ENCODE measurements at regions not wholly inside any gene's neighbourhood (a gene's known extent, or its start where the extent isn't known, plus 50 kb on each side); places are given as distances from the start of the nearest gene placed in this dataset.

GRCh38 chr6:68114463-68115047 is 520.5 kb upstream of the ADGRB3 start (continued):
- TF ChIP-seq JUNB (CRISPR knock-in tag; conservative IDR thresholded peaks at IDR 0.05): no peak
- no peak for TF ChIP-seq ZBTB2 (IDR thresholded peaks at IDR 0.05)

GRCh38 chr6:68108233-68108835 is 526.7 kb upstream of the ADGRB3 start:
- Histone ChIP-seq H4K20me1 (replicated peaks; ENCODE audit: control insufficient read depth, insufficient read depth, low read length) (no peaks in the 10 kb centered on the region), H3K4me3 (no peak overlapping the region), H3K36me3 (ENCODE audit: control insufficient read depth, insufficient read depth, low read length) (no peaks in the 10 kb centered on the region), H3K9ac (ENCODE audit: insufficient read depth in 1 of 2, low read depth in 2 of 2, low read length in 2 of 2) (no peak overlapping the region), H3K9me1 (ENCODE audit: control insufficient read depth, insufficient read depth, low read length) (no peaks in the 10 kb centered on the region), H3K79me2 (ENCODE audit: control insufficient read depth, insufficient read depth, low read length) (no peaks in the 10 kb centered on the region), H3K27ac (ENCODE audit: extremely low read depth, low read depth, low read length) (peak overlapping the region; percentile 41), H3K27me3 (ENCODE audit: control insufficient read depth in 2 of 2, insufficient read depth in 2 of 2, low read length in 2 of 2) (no peaks in the 10 kb centered on the region), H3K4me1 (replicated peaks in 1 of 2; ENCODE audit: control insufficient read depth in 2 of 2, insufficient read depth in 2 of 2, low read length in 2 of 2) (no peaks in the 10 kb centered on the region), H2AFZ (ENCODE audit: low read depth, low read length) (peak overlapping the region; percentile 80), H3K4me2 (ENCODE audit: insufficient read depth, low read length) (no peak overlapping the region), H3K9me3 (replicated peaks; ENCODE audit: control insufficient read depth, insufficient read depth, low read depth, low read length) (no peaks in the 10 kb centered on the region)
- ATAC-seq (peak; percentile 80), DNase-seq (ENCODE audit: extremely low read depth in 1 of 4, low spot score in 3 of 4) (peak in 2 of 4 experiments; percentile 24 to 43), FAIRE-seq (peak; percentile 69)
- BruUV-seq (replicated peaks): no TSS peak
- 12% methylated on average over 2 of the region's 2 CpGs for WGBS (ENCODE audit: insufficient coverage, low coverage, missing lambda C conversion rate)
- intact Hi-C loops (cut with micrococcal nuclease) (no loop called here), in situ Hi-C loops (cut with MboI) (no loop called here)
- ChIA-PET CTCF (ENCODE audit: low intra/inter-chr PET ratio) (no interaction called here), POLR2A (no interaction called here)
- TF ChIP-seq JUND (IDR thresholded peaks at IDR 0.05; ENCODE audit: borderline replicate concordance, low read depth, low read length) (no peak), JUND (tag; IDR thresholded peaks at IDR 0.05; ENCODE audit: borderline replicate concordance, low read depth, low read length) (peak; percentile 62; the same call in 2 of the 3 replicates), ZNF232 (CRISPR knock-in tag; IDR thresholded peaks at IDR 0.05) (no peak), ZC3H8 (IDR thresholded peaks at IDR 0.05) (no peak), HOMEZ (CRISPR knock-in tag; IDR thresholded peaks at IDR 0.05) (no peak), GTF2E2 (tag; IDR thresholded peaks at IDR 0.05) (no peak), OTX1 (CRISPR knock-in tag; IDR thresholded peaks at IDR 0.05) (no peak), RAD21 (CRISPR knock-in tag; conservative IDR thresholded peaks at IDR 0.05 in 1 of 2, IDR thresholded peaks at IDR 0.05 in 1 of 2) (no peak), MTF1 (CRISPR knock-in tag; IDR thresholded peaks at IDR 0.05; ENCODE audit: borderline replicate concordance) (no peak), MBD2 (IDR thresholded peaks at IDR 0.05; ENCODE audit: borderline replicate concordance, low read depth) (no peak), ZNF316 (IDR thresholded peaks at IDR 0.05) (peak; percentile 93), ATF3 (IDR thresholded peaks at IDR 0.05) (peak; percentile 58), ATF3 (CRISPR knock-in tag; conservative IDR thresholded peaks at IDR 0.05) (no peak), ZNF197 (CRISPR knock-in tag; IDR thresholded peaks at IDR 0.05; ENCODE audit: low read depth) (no peak)

Measured in K562 (cell line).